Activated CD8-positive, alpha-beta memory T cell treated with anti-CD3 and anti-CD28 coated beads for 48 hours (primary cell): ENCODE measurements at regions not wholly inside any gene's neighbourhood (a gene's known extent, or its start where the extent isn't known, plus 50 kb on each side); places are given as distances from the start of the nearest gene placed in this dataset.

Source experiments
- DNase-seq, 3 experiments: peaks; one replicate each; pipeline ENCODE4 v3.0.0-alpha.2; 2020; ENCODE audit warnings: low read depth in 2 of 3, low spot score in 2 of 3

DNA sequence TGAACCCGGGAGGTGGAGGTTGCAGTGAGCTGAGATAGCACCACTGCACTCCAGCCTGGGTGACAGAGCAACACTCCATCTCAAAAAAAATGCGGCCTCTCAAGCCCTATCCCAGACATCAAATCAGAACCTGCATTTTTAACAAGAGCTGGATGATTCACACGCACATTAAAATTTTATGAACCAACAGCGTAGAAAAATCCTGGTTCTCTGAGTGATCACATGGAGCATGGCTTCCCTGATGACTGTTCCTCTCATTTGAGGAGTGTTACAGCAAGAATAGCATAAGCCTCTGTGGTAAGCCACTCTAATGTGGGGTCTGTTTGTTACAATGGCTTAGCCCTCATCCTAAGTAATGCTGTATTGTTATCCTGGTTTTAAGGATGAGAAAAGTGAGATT lies 163.6 kb downstream of the BRMS1L start:
- DNase-seq: no peak

DNA sequence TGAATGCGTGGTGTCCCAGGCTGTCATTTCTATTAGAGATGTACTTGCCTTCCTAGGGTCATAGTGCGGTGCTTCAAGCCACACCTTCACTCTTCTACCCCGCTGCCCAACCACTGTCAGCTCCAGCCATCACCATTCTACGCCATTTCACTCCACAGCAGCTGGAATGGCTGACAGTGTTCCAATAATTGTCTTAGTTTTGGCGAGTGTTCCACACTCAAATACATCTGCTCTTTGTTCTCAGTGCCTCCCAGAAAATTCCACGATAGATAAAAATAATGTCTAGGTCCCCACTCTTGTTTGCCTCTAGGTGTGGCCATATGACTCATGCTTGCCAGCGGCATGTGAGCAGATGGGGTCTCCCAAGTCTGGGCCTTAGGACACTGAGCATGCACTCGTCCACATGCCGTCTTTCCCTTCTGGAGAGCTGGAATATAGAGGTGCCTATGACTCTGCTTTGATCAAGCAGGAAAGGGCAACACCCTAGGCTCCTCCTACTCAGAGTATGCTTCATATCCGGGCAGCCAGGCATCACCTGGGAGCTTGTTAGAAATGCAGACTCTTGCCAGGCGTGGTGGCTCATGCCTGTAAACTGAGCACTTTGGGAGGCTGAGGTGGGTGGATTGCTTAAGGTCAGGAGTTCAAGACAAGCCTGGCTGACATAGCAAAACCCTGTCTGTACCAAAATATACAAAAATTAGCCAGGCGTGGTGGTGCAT lies 163.0 kb downstream of the BRMS1L start:
- DNase-seq: no peak

DNA sequence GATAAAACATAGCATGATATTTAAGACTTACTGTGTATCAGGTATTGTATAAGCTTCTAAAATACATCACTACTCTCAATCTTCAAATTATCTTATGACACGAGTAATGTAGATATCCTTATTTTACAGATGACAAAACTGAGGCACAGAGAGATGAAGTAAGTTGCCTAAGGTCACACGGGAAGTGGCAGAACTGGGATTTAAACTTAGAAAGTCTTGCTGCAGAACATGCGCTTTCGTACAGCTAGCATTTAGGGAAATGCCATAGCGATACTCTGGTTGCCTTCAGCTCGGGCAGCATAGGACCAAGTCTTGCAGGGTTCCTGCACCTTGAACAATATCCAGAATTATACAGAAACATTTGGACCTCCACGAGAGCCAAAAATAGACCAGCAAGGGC lies 162.4 kb downstream of the BRMS1L start:
- no peak for DNase-seq

DNA sequence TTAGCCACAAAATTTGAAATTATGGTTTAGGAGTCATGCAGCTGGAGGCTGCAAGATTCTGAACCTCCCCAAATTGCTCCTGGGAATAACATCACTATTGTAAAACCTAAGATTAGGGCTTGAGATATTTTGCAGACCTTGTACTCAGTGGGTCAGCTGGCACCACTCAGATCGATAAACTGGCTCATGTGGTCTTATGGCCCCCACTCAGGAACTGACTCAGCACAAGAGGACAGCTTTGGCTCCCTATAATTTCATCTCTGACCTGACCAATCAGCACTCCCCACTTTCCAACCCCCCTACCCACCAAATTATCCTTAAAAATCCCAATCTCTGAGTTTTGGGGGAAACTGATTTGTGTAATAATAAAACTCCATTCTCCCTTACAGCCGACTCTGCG lies 161.6 kb downstream of the BRMS1L start:
- DNase-seq: no peak

DNA sequence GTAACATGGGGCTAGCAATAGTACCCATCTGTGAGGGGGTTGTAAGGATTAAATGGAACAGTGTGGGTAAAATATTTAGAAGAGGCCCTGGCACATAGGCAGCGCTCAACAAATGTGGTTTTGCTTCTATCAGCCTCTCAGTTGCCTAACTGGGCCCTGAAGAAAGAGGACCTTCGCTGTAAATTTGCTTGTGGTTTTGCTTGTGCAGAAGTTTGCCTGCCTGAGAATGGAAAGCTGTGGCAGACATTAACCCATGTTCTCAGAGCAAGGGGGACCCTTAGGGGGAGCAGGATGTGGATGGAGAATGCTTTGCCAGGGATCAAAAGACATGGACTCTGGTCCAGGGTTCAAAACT lies 160.1 kb downstream of the BRMS1L start:
- DNase-seq: no peak

DNA sequence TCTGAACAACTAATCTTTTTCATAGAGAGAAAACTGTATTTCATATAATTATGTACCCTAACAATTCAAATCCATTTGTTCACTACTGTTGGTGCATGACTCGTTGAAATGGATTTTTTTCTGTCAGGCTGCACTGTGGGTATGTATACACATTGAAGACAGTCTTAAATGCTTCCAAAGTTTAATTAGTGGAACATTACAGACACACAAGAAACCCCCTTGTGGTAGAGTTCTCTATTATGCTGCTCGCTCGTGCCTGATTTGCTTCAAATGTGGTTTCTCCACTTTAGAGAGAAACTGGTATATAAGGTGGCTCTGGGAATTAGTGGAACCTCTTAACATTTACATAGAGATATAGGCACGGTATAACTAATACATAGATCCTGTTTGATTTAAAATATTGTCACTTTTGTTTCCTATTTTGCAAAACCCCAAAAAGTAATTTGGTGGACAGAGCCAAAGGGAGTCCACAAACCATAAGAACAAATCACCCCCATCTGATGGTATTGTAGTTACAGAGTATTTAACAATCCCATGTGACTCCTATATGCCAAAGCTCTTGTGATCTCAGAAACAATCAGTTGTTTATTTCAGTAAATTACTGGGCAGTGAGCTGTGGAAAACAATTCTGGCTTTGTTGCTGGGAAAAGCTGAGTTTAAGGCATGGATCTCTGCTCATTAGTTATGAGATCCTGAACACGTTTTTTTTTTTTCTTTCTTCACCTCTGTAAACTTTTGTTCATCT lies 159.5 kb downstream of the BRMS1L start:
- DNase-seq: no peak

DNA sequence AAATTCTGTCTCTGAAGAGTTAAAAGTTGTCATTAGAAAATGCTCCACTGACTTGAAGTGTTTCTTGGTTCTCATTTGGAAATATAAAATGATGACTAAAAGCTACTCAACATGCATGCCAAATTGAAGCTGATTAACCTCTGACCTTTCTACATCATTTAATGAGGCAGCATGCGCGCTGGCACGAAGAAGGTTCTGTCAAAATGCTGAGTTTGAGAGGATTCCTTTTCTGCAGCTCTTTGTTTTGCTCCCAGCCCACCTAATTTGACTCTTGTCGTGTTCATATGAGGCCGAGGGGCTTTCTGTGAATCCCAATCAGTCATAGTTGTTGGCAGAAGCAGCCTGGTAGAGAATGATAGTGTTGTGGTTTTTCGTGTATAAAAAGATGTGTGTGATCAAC lies 153.4 kb downstream of the BRMS1L start:
- DNase-seq: no peak

DNA sequence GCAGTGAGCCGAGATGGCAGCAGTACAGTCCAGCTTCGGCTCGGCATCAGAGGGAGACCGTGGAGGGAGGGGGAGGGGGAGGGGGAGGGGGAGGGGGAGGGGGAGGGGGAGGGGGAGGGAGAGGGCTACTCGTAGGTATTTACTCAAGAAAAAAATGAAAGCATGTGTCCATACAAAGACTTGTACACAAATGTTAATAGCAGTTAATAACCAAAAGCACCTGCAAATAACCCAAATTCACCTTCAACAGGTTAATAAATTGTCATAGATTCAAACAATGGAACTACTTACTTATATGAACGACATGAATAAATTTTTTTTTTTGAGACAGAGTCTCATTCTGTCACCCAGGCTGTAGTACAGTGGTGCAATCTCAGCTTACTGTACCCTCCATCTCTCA lies 152.4 kb downstream of the BRMS1L start:
- no peak for DNase-seq

DNA sequence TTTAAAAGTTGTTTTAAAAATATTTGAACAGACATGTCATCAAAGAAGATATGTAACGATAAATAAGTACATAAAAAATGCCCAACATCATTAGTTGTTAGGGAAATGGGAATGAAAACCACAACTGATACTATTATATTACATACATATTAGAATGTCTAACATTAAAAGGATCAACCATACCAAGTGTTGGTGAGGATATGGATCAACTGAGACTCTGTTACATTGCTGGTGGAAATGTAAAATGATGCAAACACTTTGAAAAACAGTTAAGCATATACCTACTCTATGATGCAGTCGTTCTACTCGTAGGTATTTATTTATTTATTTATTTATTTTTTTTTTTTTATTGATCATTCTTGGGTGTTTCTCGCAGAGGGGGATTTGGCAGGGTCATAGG lies 149.7 kb downstream of the BRMS1L start:
- DNase-seq: no peak

DNA sequence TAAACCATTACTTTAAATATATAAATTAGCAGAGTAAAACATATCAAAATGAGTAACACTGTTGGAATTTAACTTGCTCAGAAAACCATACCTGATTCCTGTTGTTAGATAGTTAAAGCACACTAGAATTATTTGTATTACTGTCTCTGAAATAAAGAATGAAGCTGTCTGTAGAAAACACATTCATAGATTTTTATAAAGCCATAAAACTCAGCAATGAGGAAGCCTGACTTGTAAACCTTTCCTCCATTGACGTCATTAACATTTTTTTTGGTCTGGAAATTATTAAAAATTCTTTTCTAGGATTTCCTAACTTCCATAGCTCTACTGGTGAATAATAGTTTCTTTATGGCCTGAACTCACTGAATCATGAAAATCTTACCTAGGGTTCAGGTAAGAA lies 147.6 kb downstream of the BRMS1L start:
- DNase-seq: no peak

DNA sequence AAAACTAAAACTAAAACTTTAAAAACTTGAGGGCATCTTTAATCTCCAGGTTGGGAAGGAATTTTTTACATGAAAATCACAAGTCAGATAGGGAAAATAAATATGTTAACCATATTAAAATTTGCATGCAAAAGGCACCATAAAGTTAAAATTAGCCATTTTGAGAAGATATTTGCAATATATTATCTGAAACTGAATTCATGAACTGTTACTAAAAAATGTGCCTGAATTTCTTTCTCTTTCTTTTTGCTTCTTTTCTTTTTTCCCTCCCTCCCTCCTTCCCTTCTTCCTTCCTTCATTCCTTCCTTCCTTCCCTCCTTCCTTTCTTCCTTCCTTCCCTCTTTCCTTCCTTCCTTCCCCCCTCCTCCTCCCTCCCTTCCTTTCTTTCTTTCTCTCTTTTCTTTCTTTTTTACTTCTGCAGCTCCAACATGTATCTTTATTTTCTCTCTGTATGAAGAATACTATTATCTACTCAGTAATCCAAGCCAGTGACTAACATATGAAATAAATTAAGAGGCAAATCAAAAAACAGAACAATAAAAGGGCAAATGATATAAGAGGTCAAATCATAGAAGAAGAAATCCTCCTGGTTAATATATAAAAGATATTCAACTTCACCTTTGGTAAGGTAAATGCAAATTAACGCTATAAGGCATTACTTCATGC lies 146.0 kb downstream of the BRMS1L start:
- DNase-seq: no peak

DNA sequence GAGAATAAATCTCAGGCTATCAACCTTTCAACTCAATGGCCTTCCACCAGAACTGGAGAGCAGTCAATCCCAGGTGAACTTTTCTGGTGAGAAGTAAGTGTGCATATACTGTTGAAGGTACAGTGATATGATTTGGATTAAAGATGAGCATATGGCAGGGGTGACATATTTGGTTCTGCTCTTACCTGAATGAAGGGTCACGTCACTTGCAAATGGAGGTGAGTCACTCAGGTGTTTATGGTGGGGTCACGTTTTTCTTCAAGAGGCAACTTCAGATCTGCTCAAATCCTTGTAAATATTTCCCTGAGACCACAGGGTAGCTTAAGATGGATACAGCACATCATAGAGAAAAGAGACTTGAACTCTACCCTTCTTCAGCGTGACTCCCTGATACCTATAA lies 143.2 kb downstream of the BRMS1L start:
- DNase-seq: no peak

DNA sequence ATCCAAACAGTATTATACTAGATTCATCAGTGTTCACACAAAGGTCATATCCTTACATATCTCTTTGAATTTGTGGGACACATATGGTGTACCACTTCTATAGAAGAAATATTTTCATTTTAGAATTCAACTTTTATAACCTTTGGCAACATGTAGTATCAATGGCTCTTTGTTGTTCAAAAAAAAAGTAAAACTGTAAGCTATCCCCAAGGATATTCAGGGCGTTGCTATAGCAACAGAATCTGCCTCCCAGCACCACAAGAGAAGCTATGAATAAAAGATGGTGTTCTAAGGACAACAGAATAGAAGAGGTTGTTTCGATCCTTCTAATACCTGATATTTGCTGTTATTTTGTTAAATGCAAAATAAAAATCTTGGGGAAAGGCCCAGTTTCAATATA lies 139.3 kb downstream of the BRMS1L start:
- DNase-seq: no peak

DNA sequence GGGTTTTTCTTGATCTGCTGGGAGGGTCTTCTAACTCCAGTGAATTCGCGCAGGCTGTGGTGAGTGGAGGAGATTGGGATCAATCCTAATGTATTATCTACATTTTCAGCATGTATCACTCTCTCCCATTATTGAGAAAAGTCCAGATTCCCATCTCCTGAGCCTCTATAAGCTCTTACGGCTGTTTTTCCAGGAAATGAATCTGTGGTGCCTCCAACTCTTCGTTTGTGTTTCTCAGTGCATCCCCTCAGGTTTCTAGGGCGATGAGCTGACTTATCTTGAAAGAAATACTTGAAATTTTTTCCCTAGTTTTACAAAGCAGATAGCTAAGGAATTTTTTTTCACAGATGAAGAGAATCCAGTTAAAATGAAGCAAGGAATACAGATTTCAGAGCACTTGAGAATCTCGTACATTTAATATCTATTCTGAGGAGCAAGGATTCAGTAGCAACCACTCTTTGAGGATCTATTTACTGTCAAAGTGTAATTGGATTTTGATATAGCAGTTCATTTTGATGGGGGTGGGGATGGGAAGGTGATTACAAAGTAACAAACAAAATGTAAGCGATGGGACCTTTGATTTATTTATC lies 138.7 kb downstream of the BRMS1L start:
- no peak for DNase-seq

DNA sequence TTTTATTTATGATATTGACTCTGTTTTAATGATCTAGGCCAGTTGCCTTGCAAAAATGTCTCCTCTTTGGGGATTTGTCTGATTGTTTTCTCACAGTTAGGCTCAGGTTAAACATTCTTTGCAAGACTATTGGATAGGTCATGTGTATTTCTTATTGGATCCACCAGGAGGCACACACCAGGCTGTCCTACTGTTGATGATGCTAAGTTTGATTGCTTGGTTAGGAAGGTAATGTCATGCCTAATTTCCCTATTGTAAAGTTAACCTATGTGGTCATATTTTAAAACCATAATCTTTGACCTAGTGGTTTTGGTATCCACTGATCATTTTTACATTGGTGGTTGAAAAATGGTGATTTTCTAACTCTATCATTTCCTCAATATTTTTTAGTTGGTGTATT lies 137.1 kb downstream of the BRMS1L start:
- no peak for DNase-seq

DNA sequence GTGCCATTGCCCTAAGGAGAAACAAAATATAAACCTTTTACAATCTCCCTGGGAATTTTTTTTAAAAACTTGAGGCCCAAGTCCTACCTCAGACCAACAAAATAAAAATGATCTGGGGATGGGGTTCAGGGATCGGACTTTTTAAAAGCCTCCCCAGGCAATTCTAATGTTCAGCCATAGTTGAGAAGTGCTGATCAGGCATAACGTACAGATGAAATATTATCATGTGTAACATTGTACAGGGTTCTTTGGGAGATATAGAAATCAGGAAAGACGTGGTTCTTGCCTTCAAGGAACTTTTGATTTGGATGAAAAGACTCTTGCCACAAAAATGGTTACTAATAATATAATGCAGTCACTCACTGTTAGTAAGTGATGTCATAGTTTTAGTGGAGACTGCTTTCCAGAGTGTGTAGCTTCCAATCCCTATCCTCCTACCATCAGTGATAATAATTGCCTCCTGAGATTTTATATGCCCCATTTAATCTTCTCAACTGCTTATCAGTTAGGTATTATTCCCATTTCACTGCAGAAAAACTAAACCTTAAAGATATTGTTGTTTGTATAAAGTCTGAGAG lies 135.6 kb downstream of the BRMS1L start:
- no peak for DNase-seq

DNA sequence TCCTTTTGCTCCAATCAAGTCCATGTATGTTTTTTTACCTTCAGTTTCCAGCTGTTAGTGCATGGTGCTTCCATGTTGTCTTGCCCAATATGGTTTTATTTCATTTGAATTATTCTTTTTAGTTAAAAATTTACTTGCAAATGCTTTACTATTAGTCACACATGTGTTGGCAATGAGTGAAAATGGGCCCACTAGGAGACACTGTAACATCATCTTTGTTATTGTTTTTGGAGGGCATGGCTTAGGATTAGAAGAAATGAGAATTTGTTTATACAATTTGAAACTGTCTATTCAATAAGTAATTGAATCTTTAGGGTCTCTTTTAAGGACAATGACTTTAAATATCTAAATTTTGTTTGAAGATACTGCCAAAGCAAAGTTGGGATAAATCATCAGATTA lies 133.7 kb downstream of the BRMS1L start:
- no peak for DNase-seq

DNA sequence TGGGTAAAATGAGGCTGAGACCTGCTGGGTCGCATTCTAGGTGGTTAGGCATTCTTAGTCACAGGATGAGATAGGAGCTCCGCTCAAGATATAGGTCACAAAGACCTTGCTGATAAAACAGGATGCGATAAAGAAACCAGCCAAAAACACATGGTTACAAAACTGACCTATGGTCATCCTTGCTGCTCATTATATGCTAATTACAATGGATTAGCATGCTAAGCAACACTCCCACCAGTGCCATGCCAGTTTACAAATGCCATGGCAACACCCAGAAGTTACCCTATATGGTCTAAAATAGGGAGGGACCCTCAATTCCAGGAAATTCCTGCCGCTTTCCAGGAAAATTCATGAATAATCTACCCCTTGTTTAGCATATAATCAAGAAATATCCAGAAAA lies 132.4 kb downstream of the BRMS1L start:
- DNase-seq: no peak

DNA sequence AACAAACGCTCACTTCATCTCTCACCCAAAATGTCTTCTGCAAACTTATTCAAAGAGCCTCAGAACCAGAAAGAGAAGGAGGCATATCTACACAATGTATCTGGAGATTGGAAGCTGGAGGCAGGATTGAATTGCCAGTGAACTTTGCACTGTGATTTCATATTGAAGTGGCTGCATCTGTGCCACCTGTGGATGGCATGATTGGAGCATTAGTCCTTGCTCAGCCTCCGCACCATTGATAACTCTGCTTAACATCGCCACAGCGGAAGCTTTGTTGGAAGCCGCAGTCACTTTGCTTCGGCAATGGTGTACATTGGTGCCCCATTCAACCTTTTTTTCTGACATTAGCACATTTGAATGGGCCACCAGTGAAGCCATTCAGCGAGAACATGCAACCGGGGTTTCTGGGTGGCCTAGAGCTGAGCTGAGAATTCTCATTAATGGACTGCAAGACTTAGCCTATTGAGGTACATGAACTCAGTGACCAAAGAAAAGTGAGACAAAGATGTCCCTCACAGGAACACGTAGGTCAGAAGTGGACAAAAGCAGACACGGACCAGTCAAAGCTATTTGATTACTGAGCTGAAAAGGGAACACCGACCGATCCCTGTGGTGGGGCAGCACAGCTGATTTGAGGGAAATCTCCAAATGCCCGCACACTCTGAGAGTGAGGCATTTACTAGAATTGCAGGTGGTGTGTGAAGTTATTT lies 130.4 kb downstream of the BRMS1L start:
- no peak for DNase-seq

DNA sequence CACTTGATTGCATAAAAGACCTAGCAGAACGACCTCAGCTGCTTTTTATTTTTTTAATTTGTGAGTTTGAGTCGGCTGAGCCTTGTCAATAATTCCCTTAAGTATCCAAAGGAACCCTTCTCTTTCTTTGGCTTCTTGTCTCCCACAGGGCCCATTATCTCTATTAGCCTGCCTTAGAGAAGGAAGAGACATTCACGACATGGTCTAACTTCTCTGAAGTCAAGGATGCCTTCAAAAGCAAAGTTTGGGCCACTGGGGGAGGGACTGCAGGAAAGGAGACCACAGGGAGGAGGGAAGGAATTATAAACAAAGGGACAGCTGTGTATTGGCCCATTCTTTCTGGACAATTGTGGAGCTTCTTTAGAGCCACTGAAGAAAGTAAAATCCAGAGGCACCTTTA lies 126.4 kb downstream of the BRMS1L start:
- DNase-seq: no peak

DNA sequence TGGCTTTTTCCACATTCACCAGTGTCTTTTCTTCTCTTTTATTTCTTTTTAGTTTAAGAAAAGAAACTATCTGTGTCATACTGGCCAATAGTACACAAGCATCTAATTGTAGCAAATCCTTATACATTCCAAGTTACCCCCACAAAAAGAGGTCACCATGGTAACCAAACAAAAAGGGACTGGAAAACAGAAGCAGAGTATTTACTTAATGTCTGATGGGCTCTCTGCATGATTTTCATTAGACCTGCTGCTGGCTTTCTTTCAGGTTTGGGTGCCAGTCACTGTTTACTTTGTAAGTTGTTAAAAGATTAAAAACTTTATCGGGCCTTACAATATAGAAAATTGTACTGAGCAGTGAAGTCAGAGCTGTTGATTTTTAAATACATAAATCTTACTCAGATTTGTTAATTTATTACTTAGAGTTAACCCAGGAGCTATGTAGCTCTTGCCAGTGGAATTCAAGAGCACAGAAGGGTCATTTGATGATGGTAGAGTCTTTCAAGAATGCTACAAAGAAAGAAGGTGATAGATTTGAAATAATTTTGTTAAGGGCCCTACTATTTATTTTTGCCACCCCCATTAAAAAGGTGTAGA lies 123.9 kb downstream of the BRMS1L start:
- DNase-seq: no peak
